Fibroblast of gingiva (primary cell): ENCODE measurements at regions not wholly inside any gene's neighbourhood (a gene's known extent, or its start where the extent isn't known, plus 50 kb on each side); places are given as distances from the start of the nearest gene placed in this dataset.

Experiments used
- DNase-seq: peaks from one replicate; pipeline ENCODE4 v3.0.0-alpha.2; 2011; ENCODE audit warnings: low read depth

DNA sequence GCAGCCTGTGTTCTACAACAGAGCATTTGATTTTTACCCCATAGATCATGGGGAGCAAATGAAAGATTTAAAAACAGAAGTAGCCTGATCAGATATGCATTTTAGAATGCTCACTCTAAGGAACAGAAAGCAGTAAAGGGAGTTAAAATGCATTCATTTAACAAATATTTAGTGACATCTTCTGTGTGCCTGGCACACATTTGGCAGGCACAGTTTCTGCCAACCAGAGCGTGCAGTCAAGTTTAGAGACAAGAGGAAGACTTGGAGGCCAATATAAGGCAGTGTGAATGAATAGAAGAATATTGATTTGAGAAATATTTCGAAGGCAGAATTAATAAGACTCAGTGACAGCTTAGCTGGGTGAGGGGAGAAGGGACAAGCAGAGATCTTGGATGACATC is 210.1 kb downstream of the KDR start:
- DNase-seq, result no peak

DNA sequence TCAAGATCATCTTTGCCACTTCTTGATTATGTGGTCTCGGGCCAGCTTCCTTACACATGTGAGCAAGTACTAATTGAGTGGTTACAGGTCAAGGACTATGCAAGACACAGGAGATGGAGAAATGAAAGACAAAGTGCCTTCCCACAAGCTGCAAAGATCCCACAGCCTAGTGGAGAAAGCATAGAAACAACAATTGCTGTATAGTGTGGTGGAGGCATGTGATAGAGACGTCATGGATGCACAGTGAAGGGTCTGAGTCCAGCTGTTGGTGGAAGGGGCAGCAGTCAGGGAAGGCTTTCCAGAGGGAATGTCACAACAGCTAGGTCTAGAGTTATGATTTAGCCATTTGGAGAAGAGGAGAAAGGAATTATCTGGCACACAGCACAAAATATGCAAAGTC is 210.6 kb downstream of the KDR start:
- DNase-seq, result no peak

DNA sequence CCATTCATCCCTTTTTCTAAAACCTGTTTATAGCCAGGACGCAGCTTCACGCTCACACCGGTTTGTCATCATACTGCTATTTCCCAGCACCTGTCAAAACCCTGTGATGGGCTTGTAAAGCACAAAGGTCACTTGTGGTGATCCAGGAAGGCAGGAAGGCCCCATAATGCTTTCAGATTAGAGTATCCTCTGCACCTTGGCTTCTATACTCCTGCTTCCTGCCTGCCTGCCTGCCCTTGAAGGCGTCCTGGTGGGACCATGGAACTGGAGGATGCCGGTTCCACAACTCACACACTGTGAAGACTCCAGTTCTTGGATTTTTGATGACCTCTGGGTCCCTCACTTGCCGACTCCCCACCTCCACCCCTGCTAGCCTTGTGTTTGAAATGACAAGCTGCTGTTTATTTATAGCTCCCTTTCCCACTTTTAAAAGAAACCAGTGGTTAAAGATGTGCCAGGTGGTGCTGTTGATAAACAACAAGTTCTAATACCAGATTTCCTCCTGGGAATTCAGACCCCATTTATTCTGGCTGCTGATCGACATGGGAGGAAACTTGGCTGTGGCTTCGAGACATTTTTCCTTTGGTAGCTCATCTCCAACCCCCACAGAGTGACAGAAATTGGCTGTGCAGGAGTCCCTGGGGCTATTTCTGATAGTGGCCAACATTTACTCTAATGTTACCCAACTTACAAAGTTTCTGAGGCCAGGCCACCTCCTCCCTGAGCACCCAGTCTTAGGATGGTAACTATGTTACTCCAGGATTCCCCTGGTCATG is 211.5 kb downstream of the KDR start:
- no peak for DNase-seq

DNA sequence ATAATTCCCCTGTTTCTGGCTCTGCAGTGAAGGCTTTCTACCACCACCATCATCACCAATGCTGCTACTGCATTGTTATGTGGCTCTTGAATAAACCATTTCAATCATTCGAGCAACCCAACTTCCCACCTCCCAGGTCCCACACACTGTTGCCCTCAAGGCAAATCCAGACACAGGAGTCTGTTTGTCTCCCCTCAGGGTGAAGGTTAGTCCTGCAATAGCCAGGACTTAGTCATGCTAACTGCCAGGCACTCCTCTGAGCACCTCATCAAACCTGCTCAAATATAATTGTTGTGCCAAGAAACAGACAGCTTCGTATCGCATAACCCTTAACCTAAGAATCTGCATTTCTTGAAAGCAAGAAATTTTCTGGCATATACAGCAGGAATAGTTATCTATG is 213.2 kb downstream of the KDR start:
- DNase-seq, result no peak

DNA sequence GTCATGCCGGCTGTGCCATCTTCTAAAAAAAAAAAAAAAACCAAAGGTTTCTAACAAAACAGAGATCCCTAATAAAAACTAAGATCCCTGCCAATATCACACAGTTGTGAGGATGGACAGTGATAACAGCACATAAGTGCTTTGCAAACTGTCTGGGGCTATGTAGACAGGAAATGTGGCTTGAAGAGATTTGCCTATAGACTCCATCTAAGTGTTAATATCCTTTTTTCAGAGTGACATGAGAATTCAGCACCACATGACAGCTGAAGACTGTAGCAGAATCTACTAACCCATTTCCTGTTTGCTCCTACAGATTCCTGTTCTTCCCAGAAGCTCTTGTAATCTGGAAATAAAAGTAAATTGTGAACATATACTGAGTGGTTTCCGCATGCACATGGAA is 215.4 kb downstream of the KDR start:
- no peak for DNase-seq

DNA sequence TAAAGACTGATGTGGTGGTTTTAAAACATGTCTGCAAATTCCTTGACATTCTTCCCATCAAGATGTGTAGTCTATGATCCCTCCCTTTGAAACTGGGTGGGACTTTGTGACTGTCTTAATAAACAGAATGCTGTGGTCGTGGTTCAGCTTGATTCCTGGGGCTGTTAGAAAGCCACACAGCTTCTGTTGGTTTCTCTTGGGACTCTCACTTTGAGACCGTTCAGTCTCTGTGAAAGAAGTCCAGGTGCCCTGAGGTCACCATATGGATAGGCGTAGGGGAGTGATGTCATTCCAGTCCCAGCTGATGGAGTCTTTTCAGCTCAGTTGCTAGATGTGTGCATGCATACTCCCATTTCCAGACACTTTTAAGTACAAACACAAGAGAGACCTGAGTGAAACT is 216.6 kb downstream of the KDR start:
- no peak for DNase-seq

DNA sequence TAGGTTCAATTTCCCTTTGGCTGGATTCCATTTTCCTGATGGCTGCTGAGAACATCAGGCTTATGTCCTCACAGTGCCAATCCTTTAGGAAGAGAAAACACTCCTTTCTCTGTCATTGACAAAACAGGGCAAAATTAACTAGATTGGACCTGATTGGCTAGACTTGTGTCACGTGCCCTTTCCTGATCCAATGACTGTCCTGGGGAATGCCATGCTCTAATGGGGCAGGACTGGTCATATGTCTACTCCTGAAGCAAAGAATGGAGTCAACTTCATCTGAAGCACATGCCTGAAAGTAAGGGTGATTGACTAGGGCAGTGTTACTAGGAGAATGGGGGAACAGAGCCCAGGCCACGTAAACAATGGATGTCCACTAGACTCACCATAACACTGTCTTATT is 220.4 kb downstream of the KDR start:
- DNase-seq, result no peak

DNA sequence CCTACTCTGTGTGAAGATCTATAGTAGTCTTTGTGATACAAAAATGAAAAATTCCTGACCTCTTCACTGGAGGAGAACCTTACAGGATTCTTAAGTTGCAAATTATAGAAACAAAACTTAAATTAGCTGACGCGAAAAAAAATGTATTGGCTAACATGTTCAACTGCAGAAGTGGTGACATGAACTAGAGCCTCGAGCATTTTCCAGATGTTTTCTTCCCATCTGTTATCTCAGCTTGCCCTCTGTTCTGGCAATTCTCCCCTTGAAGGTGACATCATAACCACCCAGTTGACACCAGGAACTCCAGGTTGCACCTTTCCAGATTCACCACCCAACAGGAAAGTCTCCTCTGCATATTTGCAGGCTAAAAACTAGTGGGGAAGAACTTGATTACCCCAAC is 222.4 kb downstream of the KDR start:
- no peak for DNase-seq

DNA sequence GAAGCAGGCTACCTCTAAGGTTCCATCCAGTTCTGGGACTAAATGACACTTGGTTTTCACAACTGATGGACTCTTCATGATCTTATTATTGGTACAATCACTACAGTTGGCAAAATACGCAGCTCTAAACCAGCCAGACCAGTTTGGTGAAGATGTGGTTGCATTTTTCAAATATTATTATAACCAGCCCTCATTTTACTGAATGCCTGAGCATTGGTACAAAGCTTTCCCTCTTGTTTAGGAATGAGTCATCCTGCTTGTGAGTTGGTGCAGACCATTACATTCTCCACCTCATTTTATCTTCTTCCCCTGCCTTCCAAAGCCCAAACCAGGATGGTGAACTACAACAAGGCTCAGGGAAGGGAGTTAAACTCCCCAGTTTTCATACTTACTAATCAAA is 223.1 kb downstream of the KDR start:
- DNase-seq, result no peak

DNA sequence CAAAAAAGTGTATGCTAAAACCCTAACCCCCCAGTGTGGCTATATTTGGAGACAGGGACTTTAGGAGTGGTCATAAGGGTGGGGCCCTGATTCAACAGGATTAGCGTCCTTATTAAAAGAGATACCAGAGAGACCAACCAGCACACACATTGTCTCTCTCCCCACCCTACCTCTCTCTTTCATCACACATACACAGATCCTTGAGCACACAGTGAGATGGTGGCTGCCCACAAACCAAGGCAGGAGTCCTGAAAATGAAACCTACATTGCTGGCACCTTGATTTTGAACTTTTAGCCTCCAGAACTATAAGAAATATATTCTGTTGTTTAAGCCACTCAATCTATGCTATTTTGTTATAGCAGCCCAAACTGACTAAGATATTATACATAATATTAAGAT is 224.2 kb downstream of the KDR start:
- DNase-seq, result no peak

DNA sequence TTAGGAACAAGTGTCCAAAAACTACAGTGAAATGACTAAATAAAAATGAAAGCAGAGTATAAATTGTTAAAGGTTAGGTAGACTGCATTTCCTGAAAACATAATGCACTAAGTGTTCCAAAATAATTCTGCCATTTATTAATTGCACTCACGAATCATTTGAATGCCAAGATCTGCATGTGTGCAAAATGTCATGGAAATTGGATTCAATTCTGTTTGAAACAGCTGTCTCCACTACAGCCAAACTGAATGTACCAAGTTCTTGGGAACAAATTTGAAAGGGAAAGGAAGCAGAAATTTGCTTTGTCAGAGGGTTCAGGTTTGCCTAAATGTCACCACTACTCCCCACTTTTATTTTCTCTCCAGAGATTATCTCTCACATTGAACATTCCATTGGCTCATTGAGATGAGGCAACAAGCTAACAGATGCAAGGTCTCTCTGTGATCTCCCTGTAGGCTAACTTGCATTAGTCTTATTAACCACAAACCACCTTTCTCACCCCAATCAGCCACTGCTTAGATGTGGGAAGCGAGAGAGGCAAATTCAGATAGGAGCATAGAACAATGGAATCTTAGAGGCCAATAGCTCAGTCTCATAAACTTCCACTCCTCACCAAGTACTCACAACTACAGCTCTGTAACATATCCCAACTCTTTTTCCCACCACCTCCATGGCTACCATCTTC is 226.6 kb downstream of the KDR start:
- no peak for DNase-seq

DNA sequence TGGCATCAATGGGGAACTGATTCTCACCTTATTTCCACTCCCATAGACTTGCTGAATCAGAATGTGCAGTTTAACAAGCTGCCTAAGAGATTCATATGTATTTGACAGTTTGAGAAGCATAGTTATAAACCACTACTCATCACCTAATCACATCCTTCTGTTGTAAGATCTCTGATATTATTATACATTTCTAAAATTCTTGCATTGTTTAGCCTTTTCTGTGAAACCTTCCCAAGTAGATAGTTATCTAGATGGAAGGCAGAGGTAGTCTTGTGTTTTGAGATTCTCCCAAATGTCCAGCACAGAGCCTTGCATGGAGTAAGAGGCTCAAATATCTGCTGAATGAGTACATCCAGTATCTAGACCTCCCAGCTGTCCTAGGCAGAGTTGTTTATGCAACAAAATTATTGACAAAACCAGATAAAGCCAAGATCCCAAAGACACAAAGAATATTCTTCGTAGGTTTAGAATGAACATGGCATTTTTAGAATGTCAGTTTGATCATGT is 227.3 kb downstream of the KDR start:
- DNase-seq, result no peak

DNA sequence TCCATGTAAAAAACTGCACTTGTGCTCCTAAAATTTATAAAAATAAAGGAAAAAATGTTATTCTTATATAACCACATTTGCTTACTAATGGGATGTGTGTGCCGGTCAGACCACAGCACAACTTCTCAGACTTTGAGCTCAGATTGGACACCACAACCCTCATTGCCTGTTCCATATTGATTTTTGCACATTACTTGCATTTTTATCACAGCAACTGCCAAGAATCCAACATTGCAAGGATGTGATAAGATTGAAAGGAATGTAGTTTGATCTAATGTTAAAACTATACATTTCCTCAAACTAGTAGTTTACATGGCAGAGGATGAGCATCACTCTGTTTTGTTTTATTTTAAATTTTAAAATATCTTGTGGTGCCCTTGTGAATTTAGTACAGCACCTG is 227.8 kb downstream of the KDR start:
- no peak for DNase-seq

DNA sequence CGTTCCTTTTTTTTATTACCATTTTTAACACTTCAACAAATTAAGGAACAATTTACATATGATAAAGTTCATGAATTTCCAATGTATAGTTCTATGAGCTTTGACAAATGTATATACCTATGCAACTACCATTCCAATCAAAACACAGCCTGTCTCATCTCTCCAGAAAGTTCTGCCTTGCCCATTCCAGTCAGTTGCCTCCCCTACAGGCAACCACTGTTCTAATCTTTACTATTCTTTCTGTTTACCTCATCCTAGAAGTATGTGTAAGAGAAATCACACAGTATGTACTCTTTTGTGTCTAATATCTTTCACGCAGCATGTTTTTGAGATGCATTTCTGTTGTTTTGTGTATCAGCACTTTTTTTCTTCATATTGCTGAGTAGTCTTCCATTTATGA is 224.9 kb downstream of the KIT start:
- no peak for DNase-seq

DNA sequence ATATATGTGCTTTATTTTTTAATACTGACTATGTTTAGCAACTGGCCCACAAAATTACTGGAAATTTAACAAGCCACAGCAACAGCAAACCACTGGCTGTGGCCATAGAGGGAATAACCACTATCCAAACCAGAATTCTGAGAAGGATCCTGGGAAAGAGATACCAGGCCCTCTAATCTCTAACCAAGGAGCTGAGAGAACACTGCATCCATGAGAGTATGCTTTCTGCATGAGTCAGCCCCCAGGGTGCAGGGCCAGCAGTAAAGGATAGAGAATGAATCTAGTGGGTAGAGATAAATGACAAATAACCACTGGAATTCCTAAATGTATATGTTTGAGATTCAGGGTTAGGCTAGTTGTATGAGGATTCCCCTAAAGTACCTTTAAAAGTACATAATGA is 221.8 kb downstream of the KIT start:
- no peak for DNase-seq

DNA sequence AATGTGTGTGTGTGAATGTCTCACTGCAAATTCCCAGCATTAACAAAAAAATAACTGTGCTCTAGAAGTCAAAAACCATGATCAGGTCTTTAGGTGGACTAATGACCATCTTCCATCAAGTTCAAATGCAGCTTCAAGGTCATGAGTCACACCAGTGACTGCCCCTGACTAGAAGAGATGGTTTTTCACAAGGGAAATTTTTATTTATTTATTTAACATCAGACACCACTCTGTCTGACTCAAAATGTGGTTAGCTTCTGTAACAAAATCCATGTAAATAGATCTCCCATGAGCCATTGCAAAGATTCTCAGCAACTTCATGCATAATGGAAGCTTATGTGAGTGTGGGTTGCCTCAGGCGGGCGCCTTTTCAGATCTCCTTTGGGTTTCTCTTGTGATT is 219.2 kb downstream of the KIT start:
- DNase-seq, result no peak

DNA sequence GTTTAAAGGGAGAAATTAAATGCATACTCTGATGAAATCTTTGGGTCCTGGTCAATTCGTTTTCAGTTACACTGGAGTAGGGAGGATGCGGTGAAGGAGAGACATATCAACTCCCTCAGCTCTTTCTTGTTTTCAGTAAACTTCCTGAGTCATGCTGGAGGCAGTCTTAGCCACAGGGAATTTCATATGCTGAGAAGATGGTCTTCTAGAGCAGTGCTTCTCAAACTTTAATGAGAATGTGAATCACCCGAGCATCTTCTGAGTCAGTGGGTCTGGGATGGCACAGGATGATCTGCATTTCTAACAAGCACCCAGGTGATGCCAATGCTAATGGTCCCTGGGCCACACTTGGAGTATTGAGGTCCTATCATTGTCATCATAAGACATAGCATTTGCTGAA is 214.5 kb downstream of the KIT start:
- no peak for DNase-seq

DNA sequence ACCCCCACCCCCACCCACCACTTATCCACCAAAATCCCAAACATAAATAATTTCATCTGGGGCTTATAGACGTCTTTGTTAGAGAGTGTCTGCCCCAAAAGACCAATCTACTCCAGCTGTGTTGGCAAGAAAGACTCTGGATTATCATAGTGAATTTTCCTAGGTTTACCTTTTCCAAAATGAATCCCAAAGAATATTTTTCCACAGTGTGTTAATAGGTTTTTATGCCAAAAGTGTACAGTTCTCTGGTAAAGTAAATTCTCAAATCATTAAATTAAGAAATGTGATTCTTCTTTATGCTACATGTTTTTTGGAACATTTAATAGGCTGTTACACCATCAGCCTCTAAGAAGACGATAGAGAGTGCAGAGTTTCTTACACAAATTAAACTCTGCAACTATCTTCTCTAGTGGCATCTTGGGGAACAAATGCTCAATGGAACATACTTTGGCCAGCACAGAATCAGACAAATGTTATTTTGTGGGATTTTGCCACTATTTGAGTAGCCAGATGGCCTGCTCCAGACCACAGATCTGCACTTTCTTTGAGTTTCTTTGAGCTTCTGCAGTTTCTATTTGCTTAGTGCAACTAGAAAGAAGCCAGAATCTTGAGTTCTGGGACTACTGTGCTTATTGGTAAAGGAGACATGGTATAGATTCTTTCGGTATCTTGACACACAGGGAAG is 206.0 kb downstream of the KIT start:
- no peak for DNase-seq

DNA sequence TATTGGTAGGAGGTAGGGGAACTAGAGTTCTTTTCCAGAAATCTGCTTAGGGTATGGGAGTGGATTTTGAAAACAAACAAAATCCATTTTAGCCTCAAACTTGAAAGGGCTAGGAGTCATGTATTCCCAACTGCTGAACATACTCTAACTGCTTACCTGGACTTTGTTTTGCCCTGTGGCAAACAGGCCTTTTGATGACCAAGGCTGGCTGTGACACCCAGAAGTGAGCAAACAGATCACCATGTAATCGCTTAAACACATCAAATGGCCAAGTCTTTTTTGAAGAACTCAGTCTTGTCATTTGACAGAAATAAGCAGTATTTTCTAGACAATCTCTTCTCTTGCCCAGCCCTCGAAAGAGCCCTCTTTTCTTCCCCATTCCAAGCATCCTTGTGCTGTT is 203.4 kb downstream of the KIT start:
- DNase-seq, result no peak

DNA sequence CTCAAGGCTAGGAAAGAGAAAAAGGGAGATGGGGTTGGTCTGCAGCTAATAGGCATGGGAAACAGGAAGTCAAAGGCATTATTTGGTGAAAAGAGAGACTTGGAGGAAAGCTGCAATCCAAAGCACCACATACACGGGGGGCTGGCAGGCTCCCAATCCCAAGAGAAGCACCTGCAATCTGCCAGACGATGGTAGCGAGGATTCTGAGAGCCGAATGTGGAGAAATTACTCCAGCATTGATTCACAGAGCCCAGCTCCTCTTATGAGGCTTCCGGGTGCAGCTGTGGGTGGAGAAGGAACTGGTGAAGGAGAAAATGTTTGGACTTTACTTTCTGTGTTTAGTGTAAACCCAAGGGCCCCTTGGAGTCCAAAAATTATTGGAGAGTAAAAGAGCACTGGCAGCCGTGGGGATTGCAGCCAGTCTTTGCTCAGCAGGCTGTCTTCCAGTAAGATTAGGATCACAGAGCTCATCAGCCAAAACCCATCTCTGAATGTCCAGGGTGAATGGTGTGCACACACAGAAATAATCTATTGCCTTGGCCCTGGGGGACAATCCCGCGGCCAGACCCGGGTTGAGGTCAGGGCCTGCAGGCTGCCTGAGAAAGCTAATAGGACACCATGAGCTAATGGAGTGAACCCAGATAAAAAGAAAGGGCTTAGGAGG is 197.6 kb downstream of the KIT start:
- no peak for DNase-seq

DNA sequence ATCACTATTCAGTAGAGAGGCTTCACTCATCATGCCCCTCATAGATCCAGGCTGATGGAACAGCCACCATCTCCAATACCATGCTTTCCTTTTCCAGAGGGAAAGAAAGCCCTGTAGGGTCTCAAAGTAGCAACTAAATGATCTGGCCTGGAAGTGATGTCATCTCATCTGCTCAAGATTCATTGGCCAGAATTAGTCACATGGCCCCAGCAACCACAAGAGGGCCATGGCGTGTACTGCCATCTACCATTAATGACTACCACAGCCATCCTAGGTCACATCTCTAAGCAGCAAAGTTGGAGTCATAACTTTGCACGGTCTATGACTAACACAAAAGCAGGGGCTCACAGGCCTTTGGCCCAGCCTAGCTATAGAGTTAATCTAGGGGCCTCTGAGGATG is 194.8 kb downstream of the KIT start:
- no peak for DNase-seq

DNA sequence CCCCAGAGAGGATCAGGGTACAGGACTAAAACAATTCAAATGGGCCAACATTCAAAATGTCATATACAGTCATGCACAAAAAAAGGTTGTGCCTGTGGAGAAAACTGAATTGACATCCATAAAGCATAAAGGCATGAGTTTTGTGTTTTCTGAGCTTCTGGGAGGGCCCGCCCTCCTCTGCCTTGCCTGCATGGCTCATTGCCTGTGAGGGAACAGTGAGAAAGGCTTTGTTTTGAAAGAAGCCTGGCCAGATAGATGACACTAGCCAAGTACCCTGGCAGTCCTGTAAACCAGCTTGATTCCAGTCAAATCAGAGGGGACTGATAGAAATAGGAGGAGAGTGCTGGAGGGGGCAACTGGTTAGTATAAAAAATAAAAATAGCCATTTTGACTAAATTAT is 194.3 kb downstream of the KIT start:
- DNase-seq, result no peak

DNA sequence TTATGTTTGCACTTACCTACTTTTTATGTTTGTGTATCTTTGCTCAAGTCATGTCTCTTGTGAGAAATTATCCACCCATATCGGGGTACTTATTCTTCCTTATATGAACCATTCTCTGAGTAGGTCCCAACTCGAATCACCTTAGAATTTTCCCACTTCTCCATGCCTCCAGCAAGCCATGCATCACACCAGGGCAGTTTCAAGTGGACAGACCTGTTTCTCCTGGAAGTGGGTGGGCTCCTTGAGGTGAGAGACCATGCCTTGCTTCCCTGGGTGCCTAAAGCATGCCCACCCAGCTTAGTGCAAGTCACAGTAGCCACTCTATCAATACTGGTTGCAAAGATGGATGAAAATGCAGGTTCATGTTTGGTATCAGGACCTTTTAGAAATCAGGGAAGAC is 187.2 kb downstream of the KIT start:
- DNase-seq, result no peak
